Astrocyte of the hippocampus (primary cell): ENCODE measurements at regions not wholly inside any gene's neighbourhood (a gene's known extent, or its start where the extent isn't known, plus 50 kb on each side); places are given as distances from the start of the nearest gene placed in this dataset.

ENCODE experiments used
- DNase-seq: peaks from one replicate; pipeline ENCODE4 v3.0.0; 2011; ENCODE audit warnings: low read depth, low spot score

- DNase-seq: no peak
Observed at GRCh38 chr5:117947121-117947520, 1041.2 kb downstream of the DTWD2 start.

GRCh38 chr5:117945258-117945657, 1043.1 kb downstream of the DTWD2 start:
- DNase-seq: no peak

- DNase-seq: no peak
Observed at GRCh38 chr5:117943541-117943940, 1044.8 kb downstream of the DTWD2 start.

GRCh38 chr5:117942861-117943519, 1045.4 kb downstream of the DTWD2 start:
- DNase-seq: no peak

- DNase-seq: no peak
Observed at GRCh38 chr5:117893211-117893610, 1095.1 kb downstream of the DTWD2 start.

- no peak for DNase-seq
Observed at GRCh38 chr5:117892360-117892759, 1096.0 kb downstream of the DTWD2 start.

GRCh38 chr5:117889596-117889995, 1098.8 kb downstream of the DTWD2 start:
- DNase-seq: no peak

- DNase-seq: no peak
Observed at GRCh38 chr5:117888688-117889087, 1099.7 kb downstream of the DTWD2 start.

GRCh38 chr5:117881426-117882230, 1106.7 kb downstream of the DTWD2 start:
- DNase-seq: no peak

GRCh38 chr5:117880932-117881331, 1107.4 kb downstream of the DTWD2 start:
- no peak for DNase-seq

- no peak for DNase-seq
Observed at GRCh38 chr5:117877731-117878130, 1110.6 kb downstream of the DTWD2 start.

GRCh38 chr5:117872798-117873368, 1115.5 kb downstream of the DTWD2 start:
- DNase-seq: no peak

- DNase-seq: no peak
Observed at GRCh38 chr5:117869596-117869995, 1118.8 kb downstream of the DTWD2 start.

- no peak for DNase-seq
Observed at GRCh38 chr5:117863586-117864296, 1124.6 kb downstream of the DTWD2 start.

GRCh38 chr5:117860550-117860949, 1127.8 kb downstream of the DTWD2 start:
- no peak for DNase-seq

- no peak for DNase-seq
Observed at GRCh38 chr5:117859176-117859575, 1129.2 kb downstream of the DTWD2 start.

- no peak for DNase-seq
Observed at GRCh38 chr5:117856713-117857112, 1131.6 kb downstream of the DTWD2 start.

GRCh38 chr5:117837786-117838185, 1150.6 kb downstream of the DTWD2 start:
- DNase-seq: no peak

GRCh38 chr5:117833691-117834090, 1154.7 kb downstream of the DTWD2 start:
- DNase-seq: no peak

GRCh38 chr5:117829646-117830045, 1158.7 kb downstream of the DTWD2 start:
- no peak for DNase-seq

GRCh38 chr5:117813850-117814249, 1174.5 kb downstream of the DTWD2 start:
- no peak for DNase-seq

- DNase-seq: peak; percentile 16
Observed at GRCh38 chr5:117812861-117813260, 1175.5 kb downstream of the DTWD2 start.
